ENCODE measurements at regions not wholly inside any gene's neighbourhood (a gene's known extent, or its start where the extent isn't known, plus 50 kb on each side); places are given as distances from the start of the nearest gene placed in this dataset.

DNA sequence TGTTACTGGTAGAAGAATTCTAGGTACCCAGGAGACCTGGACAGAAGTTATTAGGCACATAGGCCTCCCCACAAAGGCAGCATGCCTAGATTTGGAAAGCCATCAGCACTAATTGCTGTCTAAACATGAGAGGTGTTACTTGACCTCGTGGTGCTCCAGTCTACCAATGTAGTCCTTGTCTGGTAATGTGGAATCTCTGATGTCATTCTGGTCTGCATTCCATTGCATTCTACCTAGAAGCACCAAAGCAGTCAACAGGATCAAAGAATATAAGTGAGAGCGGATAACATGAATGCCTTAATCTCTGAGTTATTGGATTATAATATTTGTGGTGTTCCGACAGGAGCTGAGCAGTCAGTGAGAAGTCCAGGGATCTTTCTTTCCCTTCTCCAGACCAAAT lies 175.2 kb downstream of the PSAT1 start:
- no peak overlapping the region for H3K4me3 ChIP-seq
- no peak for TF ChIP-seq POLR2A (IDR thresholded peaks at IDR 0.05)
- TF ChIP-seq, protein P1, sequence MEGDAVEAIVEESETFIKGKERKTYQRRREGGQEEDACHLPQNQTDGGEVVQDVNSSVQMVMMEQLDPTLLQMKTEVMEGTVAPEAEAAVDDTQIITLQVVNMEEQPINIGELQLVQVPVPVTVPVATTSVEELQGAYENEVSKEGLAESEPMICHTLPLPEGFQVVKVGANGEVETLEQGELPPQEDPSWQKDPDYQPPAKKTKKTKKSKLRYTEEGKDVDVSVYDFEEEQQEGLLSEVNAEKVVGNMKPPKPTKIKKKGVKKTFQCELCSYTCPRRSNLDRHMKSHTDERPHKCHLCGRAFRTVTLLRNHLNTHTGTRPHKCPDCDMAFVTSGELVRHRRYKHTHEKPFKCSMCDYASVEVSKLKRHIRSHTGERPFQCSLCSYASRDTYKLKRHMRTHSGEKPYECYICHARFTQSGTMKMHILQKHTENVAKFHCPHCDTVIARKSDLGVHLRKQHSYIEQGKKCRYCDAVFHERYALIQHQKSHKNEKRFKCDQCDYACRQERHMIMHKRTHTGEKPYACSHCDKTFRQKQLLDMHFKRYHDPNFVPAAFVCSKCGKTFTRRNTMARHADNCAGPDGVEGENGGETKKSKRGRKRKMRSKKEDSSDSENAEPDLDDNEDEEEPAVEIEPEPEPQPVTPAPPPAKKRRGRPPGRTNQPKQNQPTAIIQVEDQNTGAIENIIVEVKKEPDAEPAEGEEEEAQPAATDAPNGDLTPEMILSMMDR (IDR thresholded peaks at IDR 0.05) = no peak
- TF ChIP-seq EP300 (IDR thresholded peaks at IDR 0.05) = no peak
- no peaks in the 10 kb centered on the region for H3K9me3 ChIP-seq
- no peak for DNase-seq
- intact Hi-C loops (cut with DNase I) = no loop called here
- no peak overlapping the region for H3K27ac ChIP-seq
- no peaks in the 10 kb centered on the region for H3K4me1 ChIP-seq (ENCODE audit: insufficient read depth)
- H3K36me3 ChIP-seq = no peaks in the 10 kb centered on the region
- H3K27me3 ChIP-seq = no peaks in the 10 kb centered on the region
- 72 to 80% (median 77%) methylated on average over 3 of the region's 3 CpGs for WGBS, 3 donors

- H3K9me3 ChIP-seq = no peaks in the 10 kb centered on the region
- H3K27me3 ChIP-seq = no peaks in the 10 kb centered on the region
- intact Hi-C loops (cut with DNase I) = no loop called here
- H3K27ac ChIP-seq = no peak overlapping the region
- H3K4me3 ChIP-seq = no peak overlapping the region
- TF ChIP-seq POLR2A (IDR thresholded peaks at IDR 0.05) = no peak
- TF ChIP-seq, protein P1 (IDR thresholded peaks at IDR 0.05) = no peak
- TF ChIP-seq EP300 (IDR thresholded peaks at IDR 0.05) = no peak
- DNase-seq = no peak
- no peaks in the 10 kb centered on the region for H3K36me3 ChIP-seq
- H3K4me1 ChIP-seq (ENCODE audit: insufficient read depth) = no peaks in the 10 kb centered on the region
These were observed 182.5 kb downstream of the PSAT1 start for GRCh38 chr9:78479441-78479840.

DNA sequence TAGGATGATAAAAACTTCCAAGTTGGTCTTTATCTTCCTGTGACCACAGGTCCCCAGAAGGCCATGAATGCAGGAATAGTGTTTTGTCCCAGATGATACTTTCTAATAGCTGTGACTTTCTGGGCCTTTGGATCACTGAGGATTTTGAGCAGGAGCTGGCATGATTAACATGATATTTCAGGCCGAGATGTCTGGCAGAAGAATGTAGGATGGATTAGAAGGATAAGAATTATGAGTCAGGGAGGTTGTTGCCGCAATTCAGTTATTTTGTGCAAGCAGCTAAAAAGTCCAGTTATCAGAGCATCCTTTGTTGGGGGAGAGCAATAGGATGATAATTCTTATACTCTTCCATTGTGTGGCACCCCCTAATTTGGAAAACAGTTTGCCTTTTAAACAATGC lies 189.7 kb downstream of the PSAT1 start:
- WGBS, 3 donors = 74 to 81% (median 74%) methylated on average over 2 of the region's 2 CpGs
- intact Hi-C loops (cut with DNase I) = no loop called here
- DNase-seq = no peak

DNA sequence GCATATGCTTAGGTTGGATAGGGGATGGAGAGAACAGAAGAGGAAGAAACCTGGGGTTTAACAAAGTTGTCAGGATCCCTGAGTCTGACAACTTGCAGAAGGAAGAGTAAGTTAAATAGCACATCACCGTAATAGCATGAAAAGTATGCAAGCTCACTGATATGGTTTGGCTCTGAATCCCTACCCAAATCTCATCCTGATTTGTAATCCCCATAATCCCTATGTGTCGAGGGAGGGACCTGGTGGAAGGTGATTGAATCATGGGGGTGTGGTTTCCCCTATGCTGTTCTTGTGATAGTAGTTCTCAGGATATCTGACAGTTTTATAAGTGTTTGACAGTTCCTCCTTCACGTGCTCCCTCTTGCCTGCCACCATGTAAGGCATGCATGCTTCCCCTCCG lies 193.3 kb downstream of the PSAT1 start:
- Histone ChIP-seq H3K36me3 (no peaks in the 10 kb centered on the region), H3K4me3 (no peak overlapping the region), H3K27ac (no peak overlapping the region), H3K27me3 (no peaks in the 10 kb centered on the region), H3K4me1 (ENCODE audit: insufficient read depth) (no peaks in the 10 kb centered on the region), H3K9me3 (no peaks in the 10 kb centered on the region)
- intact Hi-C loops (cut with DNase I) = no loop called here
- TF ChIP-seq, protein P1 (IDR thresholded peaks at IDR 0.05) = no peak
- DNase-seq = no peak
- WGBS, 3 donors = 72 to 79% (median 78%) methylated on average over 4 of the region's 4 CpGs

More for the DNA sequence above, 189.7 kb downstream of the PSAT1 start:
- Histone ChIP-seq H3K4me3 (no peak overlapping the region), H3K27me3 (no peaks in the 10 kb centered on the region), H3K9me3 (no peaks in the 10 kb centered on the region), H3K36me3 (no peaks in the 10 kb centered on the region), H3K27ac (no peak overlapping the region), H3K4me1 (ENCODE audit: insufficient read depth) (no peaks in the 10 kb centered on the region)
- TF ChIP-seq, protein P1 (IDR thresholded peaks at IDR 0.05) = no peak
- TF ChIP-seq EP300 (IDR thresholded peaks at IDR 0.05) = no peak
- no peak for TF ChIP-seq POLR2A (IDR thresholded peaks at IDR 0.05)

DNA sequence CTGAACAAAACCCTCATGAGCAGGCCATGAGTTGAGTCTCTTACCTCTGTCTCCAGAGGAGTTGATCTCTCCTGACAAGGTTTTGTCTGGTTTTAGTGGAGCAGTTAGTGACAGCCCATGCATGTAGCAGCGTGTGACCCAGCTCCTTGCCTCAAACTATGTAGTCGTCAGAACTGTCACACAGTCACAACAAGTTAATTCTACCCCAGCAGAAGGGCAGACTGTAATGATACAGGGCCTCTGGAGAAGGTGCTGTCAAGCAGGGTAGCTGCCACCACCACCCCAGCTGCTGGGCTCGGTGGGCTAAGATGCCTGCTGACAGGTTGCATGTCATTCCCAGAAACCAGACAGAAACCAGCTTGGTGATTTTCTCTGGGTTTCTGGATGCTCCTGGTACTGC lies 194.5 kb downstream of the PSAT1 start:
- Histone ChIP-seq H3K4me3 (no peak overlapping the region), H3K27me3 (no peaks in the 10 kb centered on the region), H3K36me3 (no peaks in the 10 kb centered on the region), H3K27ac (no peak overlapping the region), H3K9me3 (no peaks in the 10 kb centered on the region), H3K4me1 (ENCODE audit: insufficient read depth) (no peaks in the 10 kb centered on the region)
- intact Hi-C loops (cut with DNase I) = no loop called here
- no peak for DNase-seq
- WGBS, 3 donors = 77 to 89% (median 86%) methylated on average over 3 of the region's 3 CpGs
- TF ChIP-seq POLR2A (IDR thresholded peaks at IDR 0.05) (no peak), EP300 (IDR thresholded peaks at IDR 0.05) (no peak)
- TF ChIP-seq, protein P1 (IDR thresholded peaks at IDR 0.05) = no peak

Data from ovary (tissue), 7 donors.